ENCODE measurements at regions not wholly inside any gene's neighbourhood (a gene's known extent, or its start where the extent isn't known, plus 50 kb on each side); places are given as distances from the start of the nearest gene placed in this dataset.
"Not testable (repeated sequence)": the region's sequence is repeated elsewhere in the genome, so short reads cannot be mapped to it uniquely, and the experiment has no call there.

DNA sequence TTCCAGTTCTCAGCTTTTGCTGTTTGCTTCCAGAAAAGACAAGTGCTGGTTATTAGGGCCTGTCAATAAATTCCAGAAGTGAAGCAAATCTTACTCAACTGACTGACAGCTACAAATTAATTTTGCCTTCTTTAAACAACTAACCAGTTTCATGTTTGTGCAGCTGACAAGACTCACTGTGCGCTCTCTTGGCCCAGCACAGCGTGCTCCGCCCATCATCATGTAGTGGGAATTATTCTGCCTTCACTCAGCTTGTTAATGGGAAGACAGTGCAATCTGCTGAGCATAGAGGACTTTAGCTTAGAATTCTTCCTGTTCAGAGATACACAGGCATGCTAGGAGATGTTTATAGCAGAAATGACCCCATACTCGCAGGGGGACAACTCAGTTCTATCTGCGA lies 808.9 kb downstream of the CCSER2 start:
- no peak for DNase-seq

DNA sequence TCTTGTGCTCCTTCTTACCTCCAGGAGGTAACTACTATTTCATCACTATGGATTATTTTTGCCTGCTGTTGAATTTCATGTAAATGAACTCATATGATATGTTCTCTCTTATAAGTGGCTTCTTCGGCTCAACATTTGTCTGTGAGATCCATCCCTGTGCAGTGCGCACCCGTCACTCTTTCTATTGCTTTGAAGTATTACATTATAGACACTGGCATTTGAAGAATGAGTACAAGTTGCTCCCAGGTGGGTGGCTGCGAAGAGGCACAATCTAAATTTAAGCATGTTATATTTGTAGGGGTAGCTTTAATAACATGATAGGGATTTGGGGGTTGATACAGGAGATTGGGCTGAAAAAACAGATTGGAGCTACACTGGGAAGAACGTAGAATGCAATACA lies 809.7 kb downstream of the CCSER2 start:
- DNase-seq: peak in 4 of 56 donors; percentile 1 to 12 (median 3)

DNA sequence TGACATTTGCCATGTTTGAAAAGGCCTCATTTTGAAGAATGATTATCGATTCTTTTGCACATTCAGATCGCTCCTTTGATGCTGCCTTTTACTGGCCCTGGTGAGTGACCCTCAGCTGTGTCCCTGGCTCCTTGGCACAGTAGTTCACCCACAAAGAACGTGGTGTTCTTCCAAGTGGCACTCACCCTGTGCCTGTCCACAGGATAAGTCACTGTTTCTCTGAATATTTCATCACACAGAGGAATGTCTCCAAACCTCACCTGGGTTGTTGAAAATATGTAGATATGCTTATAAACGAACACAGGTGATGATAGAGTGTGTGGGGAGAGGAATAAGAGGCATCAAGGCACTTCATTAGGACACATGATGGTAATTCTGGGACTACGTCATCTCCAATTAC lies 810.7 kb downstream of the CCSER2 start:
- DNase-seq: no peak

DNA sequence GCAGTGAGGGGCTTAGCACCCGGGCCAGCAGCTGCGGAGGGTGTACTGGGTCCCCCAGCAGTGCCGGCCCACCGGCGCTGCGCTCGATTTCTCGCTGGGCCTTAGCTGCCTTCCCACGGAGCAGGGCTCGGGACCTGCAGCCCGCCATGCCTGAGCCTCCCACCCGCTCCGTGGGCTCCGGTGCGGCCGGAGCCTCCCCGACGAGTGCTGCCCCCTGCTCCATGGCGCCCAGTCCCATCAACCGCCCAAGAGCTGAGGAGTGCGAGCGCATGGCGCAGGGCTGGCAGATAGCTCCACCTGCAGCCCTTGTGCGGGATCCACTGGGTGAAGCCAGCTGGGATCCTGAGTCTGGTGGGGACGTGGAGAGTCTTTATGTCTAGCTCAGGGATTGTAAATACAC lies 813.1 kb downstream of the CCSER2 start:
- DNase-seq: not testable (repeated sequence)

DNA sequence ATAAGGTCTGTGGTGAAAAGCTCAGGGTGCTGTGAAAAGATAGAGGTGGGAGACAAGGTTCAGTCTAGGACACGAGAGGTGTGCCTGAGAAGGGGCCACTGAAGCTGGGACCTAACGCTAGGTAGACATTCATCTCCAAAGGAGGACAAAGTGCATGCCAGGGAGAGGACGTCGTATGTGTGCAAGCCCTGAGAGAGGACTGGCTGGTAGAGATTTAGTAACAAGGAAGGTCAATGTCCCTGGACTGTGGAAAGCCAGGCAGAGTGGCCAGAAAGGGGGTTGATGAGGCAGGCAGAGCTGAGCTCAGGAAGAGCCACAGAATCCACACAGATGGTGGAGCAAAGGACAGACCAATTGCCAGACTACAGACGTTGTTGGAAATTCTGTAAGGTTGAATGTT lies 817.6 kb downstream of the CCSER2 start:
- no peak for DNase-seq

DNA sequence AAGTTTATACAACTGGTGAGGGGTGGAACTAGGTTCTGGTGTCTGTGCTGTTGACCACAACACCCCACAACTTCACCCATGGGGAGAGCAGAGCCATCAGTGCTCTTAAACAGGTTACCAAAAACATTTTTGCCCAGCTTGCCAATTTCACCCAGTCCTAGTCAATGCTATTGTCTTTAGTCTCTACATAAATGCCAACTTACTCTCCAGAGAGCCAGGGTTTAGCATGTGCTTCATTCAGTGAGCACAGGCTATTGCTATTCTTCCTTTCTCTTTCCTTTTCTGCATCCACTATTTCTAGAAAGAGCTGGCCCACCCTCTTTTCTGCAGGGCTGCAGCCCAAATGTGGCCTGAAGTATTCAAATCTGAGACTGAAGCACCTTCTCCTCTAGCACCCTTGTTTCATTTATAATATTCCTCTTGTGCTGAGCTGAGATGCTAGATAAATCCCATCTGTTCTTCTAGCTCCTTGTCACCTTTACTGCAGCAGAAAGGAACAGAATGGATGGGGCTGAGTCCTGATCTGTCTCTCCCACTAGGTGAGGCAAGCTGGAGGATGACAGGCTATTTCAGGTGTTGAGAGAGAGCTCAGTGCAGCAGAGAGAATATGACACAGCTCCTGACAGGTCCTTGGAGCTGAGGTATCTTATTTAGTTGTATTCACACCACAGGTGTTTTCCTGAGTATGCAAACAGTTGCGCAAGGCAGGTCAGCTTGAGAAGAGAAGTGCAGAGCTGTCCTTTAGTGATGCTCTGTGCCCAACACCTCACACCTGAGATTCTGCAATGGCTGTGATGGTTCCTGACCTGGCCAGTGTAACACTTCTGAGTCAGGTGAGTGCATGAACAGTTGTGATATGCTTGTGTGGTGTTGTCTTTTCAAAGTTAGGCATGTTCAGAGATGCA lies 819.2 kb downstream of the CCSER2 start:
- no peak for DNase-seq

DNA sequence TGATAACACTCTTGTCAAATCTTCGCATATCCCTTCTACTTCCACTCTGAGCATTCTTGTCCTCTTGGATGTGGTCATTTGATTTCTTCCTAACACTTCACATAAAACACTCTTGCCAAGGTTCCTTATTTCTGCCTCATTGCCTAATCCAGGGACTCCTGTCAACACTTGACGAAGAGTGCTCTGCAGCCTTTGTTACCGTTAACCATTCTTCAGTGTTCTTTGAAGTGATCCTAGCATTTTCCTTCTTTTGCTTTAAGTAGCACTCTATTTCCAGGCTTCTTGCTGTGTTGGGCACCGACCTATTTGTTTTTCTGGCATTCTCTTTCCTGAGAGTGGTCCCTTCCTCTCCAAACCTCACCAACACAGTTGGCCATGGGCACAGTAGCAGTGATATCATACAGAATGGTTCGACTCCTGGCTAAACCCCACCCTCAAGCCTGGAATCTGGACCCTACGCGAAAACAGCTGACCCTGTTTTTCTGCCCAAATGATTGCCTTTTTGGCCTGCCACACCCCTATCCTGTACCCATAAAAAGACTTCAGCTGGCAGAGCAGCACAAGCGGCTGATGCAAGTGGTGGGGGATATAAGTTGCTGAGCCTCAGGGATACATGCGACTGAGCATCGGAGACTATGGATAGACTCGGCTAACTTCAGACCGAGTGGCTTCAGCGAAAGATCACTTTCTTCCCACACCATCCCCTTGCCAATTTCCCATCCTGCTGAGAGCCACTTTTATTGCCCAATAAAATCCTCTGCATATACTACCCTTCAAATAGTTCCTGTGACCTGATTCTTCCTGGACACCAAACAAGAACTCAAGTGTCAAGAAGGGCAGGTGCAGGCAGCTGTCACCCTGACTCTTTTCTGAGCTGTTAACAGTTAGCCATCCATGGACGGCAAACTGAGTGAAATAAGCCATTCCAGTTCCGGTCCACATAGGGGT lies 820.6 kb downstream of the CCSER2 start:
- DNase-seq: no peak

DNA sequence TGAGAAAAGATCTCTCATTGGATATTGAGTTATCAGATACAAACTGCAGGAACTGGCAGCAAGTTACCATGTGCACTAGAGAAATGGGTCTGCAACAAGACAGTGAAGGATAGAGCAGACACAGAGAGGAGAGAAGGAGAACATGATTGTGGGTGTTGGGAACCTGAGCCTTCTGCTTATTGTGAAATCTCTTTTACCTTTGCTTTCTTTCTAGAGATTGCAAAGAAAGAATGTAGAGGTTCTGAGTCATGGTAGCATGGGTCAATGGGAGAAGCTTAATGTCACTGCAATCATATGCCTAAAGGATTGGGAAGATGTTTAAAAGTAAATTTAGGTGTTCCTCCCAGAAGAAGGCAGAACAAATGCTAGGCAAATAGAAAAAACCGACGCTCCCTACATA lies 821.4 kb downstream of the CCSER2 start:
- no peak for DNase-seq

DNA sequence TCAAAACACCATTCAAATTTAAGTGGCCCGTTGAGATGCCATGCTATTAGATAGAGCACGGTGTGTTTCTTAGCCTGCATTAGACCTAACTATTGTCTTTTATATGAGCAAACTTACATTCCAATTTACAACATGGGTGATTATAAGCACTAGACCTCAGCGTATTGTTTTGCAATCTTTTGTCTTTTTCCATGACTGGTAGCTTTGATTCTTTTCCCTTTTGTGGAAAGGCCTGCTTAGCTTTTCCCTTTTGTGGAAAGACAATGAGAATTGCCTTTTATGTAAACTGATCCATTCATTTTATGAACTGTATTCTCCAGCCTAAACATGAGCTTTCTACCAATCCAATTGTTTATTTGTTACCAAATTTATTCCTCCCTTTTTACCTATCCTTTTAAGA lies 823.1 kb downstream of the CCSER2 start:
- DNase-seq: no peak

DNA sequence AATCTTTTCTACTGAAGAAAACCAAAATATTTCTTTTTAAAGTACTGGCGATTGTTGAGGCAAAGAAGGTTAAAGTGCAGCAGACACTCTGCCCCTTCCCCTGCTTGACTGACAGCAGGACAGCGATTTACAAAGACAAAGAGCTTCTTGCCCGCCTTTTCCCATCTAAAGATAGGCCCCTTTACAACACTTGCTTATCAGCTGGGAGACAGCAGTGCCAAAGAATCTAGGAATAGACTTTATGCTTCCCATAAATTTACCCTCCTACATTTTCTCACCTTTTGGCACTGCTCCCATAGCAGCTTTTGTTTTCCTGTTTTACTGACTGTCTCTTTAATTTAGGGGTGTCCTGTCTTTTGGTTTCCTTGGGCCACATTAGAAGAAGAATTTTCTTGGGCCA lies 824.1 kb downstream of the CCSER2 start:
- DNase-seq: no peak

DNA sequence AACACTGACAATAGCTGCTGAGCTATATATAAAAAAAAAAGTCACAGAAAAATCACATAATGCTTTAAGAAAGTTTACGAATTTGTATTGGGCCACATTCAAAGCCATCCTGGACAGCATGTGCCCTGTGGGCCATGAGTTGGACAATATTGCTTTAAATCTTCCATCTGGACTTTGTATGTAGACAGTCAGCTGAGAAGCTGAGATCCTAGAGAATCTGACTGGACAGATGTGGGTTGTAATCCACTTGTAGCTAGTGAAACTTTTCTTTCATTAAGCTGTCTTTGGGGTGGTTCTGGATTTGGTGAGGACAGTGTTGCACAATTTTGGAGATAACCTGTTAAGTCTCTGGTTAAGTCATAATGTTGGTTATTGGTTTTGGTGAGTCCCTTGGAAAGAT lies 824.5 kb downstream of the CCSER2 start:
- no peak for DNase-seq

DNA sequence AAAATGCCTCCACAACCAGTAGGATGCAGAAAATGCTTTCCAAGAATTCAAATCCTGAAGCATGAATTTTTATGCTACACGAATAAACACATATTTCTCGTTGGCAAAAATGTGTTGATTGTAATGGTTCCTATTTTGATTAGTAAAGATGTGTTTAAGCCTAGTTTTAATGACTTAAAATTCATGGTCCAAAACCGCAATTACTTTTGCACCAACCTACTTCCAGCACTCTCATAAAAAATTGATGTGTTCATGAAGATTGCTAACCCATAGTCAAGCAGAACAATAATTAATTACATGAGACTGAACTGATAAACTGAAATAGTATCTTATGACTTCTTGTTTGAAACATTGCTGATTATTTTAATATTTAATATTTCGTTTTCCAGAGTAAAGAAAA lies 828.8 kb downstream of the CCSER2 start:
- no peak for DNase-seq

DNA sequence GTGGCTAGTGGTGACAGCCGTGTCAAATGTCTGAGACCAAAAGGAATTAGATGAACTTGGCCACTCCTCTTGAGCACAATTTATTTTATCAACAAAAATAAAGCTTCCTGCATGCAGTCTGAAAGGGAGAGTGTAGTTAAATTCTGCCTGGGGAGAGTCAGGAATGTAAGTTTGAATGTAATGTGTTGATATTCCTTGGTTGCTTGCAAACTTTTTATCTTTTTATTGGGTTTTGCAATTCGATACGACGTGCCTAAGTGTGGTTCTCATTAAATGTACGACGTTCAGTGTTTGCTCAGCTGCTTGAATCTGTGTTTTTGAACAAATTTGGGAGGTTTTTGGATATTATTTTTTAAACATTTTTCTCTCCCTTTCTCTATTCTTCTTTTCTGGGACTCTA lies 839.9 kb downstream of the CCSER2 start:
- DNase-seq: no peak

DNA sequence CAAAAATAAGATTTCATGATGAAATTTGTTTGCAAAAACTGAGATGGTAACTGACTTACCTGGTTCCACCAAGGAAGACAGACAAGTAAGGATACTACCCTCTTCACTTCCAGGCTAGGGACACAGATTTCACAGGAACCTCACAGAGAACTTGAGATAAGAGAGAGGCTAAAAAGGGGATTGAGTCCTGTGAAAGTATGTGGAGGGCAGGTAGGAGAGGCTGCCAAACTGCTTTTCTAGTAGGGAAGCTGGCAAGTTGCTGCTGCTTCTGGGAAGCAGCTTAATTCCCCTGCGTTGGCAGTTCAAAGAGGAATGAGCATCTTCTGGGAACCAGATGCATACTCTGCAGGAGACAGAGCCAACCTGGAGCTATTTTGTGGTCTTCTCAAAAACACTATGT lies 841.6 kb downstream of the CCSER2 start:
- no peak for DNase-seq

DNA sequence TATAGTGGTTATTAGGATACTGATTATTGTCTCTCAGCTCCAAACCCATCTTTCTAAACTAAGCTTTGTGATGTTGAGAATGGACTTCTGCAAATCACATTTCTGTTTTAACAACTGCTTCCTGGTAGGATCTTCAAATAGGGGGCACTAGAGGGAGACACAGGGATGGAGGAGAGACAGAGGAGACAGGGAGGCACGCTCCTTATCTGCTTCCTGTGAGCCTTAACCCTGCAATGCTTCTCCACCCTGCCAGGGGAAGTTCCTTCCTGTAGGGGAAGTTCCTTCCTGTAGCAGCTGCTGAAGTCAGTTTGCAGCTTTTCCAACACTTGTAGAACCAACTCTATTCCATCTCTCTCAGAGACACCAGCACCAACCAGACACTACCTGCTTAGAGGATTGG lies 847.2 kb downstream of the CCSER2 start:
- no peak for DNase-seq

DNA sequence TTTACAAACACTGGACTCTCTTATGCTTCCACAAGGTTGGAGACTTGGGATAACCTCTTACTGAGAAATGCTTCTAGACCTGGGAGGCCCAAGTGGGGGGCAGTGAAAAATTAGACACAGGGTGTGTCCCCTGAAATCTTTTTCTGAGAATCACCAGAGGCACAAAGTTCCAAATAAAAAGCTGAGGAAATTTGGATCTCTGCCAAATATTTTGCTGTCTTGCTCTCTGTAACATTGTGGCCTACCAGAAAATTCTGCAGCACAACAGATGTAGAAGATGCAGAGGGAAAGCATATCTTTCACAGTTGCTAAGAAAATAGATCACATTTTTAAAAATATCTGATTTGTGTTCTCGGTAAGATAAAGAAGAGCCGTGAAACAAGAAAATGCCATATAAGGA lies 849.4 kb downstream of the CCSER2 start:
- no peak for DNase-seq

DNA sequence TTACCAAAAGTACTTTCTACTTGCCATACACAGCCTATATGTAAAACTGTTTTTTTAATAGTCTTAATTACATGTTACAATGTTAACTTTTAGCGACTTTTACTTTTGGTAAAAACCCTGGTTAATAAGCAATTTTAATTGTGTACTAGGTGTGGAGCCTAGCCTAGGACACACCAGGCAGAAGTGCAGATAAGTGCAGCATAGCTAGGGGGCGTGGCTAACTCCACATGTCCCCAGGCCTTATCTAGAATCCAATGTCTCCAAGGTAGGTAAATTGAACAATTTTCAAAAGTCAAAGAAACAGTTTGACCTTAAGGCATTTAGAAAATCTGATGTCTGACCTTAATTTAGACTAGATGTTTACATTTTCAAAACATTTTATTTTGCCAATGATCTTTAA lies 858.7 kb downstream of the CCSER2 start:
- DNase-seq: no peak

DNA sequence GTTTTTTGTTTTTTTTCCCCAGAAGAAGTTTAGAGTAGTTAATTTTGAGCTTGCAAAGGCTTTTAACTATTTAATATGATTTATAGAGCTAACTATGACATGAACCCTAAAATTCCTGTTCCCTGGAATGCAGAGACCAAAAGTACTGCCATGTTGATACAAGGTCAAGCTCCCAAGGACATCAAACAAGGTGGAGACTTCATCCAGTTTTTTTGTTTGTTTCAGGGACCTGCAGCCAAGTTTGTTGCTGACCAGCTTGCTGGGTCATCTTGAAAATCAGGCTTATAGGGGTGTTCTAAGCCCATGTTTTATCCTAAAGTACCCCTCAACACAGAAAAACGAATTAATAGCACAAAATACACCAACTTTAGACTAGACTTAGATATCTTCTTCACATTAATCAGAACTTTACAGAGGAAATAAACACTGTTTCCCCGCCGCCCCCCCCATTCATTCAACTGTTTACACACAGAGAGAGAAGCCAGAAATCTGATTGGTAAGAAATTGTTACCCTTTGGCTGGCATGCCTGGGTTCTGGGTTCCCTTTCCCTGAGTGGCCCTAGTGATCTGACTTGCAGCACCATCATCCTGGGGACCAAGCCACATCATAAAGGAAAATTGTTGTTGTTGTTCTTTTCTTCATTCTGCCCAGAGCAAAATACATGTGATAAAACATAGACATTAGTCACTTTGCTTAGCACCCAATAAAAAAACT lies 860.5 kb downstream of the CCSER2 start:
- no peak for DNase-seq

DNA sequence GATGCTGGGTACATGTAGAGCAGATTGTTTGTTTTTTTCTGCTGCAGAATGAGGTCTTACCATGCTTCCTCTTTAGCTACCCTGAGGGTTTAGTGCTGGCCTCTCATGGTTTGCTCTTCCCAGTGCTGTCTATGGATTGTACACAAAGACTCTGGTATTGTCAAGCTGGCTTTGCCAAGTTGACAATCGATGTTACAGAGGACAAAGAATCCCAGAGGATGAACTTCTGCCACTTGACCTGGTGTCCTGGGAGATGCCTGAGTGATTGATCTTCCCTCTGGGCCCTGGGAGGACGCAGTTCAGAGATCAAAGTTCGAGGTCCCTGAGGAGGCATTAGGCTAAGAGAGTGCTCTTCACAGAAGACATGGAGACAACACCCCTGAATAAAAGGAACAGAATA lies 865.4 kb downstream of the CCSER2 start:
- no peak for DNase-seq

DNA sequence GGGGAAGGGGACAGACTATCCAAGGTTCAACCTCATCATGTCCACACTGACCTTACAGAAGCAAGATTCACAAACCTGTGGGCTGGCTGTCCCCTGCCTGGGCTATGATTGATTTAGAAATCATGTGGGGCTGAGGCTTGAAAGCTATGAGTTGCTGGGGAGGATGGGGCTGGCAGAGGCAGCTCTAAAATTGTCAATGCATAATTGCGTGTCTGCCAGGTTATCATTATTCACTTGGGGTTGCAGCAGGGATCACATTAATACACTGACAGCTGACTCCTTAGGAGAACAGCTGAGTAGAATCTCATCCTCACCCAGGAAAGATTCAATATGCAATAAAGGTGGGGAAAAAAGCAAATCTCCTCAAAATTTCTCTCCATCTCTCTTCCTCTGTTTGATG lies 866.3 kb downstream of the CCSER2 start:
- no peak for DNase-seq

DNA sequence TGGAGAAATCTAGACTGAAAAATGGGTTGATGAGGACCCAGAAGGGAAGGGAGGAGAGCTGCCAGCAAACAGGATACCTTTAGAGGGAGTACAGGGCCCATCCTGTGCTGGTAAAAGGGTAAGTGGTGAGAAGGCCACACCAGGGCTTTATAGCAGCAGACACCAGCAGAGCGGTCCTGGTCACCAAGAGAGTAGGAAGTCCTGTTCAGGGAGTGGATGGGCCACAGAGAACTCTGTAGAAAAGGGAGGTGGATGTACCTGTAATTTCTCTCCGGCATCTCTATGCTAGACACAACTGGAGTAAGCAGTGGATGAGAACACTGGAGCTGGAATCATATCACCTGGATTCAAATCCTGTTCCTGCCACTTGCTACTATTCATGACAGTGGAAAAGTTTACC lies 867.2 kb downstream of the CCSER2 start:
- DNase-seq: no peak

DNA sequence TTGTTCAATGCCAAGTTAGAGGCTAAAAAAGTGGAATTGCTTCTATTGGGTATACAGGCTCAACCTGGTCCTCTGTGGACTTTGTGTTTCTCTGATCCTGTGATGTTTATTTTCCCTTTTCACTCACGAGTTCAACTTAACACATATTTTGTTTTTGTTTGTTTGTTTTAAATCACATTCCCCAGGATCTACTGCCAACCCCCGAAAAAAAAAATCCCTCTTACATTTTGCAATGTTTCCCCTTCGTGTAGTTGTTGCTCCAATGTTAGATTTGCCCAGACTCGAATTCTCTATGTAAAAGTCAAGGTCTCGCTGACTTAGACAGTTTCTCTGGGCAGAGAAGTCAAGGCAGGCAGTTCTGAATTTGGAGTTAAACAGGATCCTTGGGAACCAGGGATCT lies 876.4 kb downstream of the CCSER2 start:
- DNase-seq: no peak

Data from nucleus accumbens (tissue), 56 donors.